Neural progenitor cell (in vitro differentiated cells): ENCODE measurements at regions not wholly inside any gene's neighbourhood (a gene's known extent, or its start where the extent isn't known, plus 50 kb on each side); places are given as distances from the start of the nearest gene placed in this dataset.

Experiments used
- DNase-seq: peaks from one replicate; pipeline ENCODE4 v3.0.0-alpha.2; 2016; ENCODE audit warnings: low spot score
- H2AFZ ChIP-seq: fragments of 200-600 bp; sonication (generic); replicated peaks from 2 replicates; pipeline ENCODE4 v1.6.1; 2016; ENCODE audit warnings: antibody characterized with exemption
- H3F3A ChIP-seq: fragments of 200-600 bp; sonication (generic); 2 replicates; pipeline ENCODE4 v1.6.1; 2016; ENCODE audit warnings: antibody characterized with exemption, low read depth
- H3K27ac ChIP-seq: fragments of 200-600 bp; sonication (generic); 2 replicates; pipeline ENCODE4 v1.5.1; 2016; ENCODE audit warnings: mild to moderate bottlenecking
- H3K27me3 ChIP-seq: fragments of 200-600 bp; sonication (generic); 2 replicates; pipeline ENCODE4 v1.6.1; 2016; ENCODE audit warnings: mild to moderate bottlenecking, moderate library complexity
- H3K36me3 ChIP-seq: fragments of 200-600 bp; sonication (generic); 2 replicates; pipeline ENCODE4 v1.5.1; 2016
- H3K4me1 ChIP-seq: fragments of 200-600 bp; sonication (generic); 2 replicates; pipeline ENCODE4 v1.6.1; 2016; ENCODE audit warnings: mixed run types
- H3K4me2 ChIP-seq: fragments of 200-600 bp; sonication (generic); 2 replicates; pipeline ENCODE4 v1.6.1; 2016
- H3K4me3 ChIP-seq: fragments of 200-600 bp; sonication (generic); 2 replicates; pipeline ENCODE4 v1.5.1; 2016
- H3K79me2 ChIP-seq: fragments of 200-600 bp; sonication (generic); 2 replicates; pipeline ENCODE4 v1.6.1; 2016; ENCODE audit warnings: low read depth
- H3K9ac ChIP-seq: fragments of 200-600 bp; sonication (generic); 2 replicates; pipeline ENCODE4 v1.6.1; 2016
- H3K9me3 ChIP-seq: fragments of 200-600 bp; sonication (generic); 2 replicates; pipeline ENCODE4 v1.5.1; 2016; ENCODE audit warnings: low read depth
- H4K20me1 ChIP-seq: fragments of 200-600 bp; sonication (generic); 2 replicates; pipeline ENCODE4 v1.6.1; 2016; ENCODE audit warnings: low read depth
- H3K27ac Mint-ChIP-seq: 3 replicates; pipeline ENCODE4 v1.8.0; 2021; ENCODE audit warnings: mixed read lengths
- H3K27me3 Mint-ChIP-seq: 2 replicates; pipeline ENCODE4 v1.8.0; 2022; ENCODE audit warnings: low read depth, mild to moderate bottlenecking, inconsistent platforms, moderate library complexity, mixed read lengths; ENCODE audit not compliant: insufficient read depth
- H3K36me3 Mint-ChIP-seq: 3 replicates; pipeline ENCODE4 v1.8.0; 2021; ENCODE audit warnings: mixed read lengths
- H3K4me1 Mint-ChIP-seq: 3 replicates; pipeline ENCODE4 v1.8.0; 2021; ENCODE audit warnings: mixed read lengths
- H3K4me3 Mint-ChIP-seq: 3 replicates; pipeline ENCODE4 v1.8.0; 2021; ENCODE audit warnings: mild to moderate bottlenecking, moderate library complexity, mixed read lengths
- H3K9me3 Mint-ChIP-seq: 3 replicates; pipeline ENCODE4 v1.8.0; 2020; ENCODE audit warnings: mixed read lengths
- CTCF ChIP-seq: fragments of 200-600 bp; sonication (generic); IDR thresholded peaks from 2 replicates; pipeline ENCODE4 v1.5.1; 2017; ENCODE audit warnings: antibody characterized with exemption, mild to moderate bottlenecking
- EZH2 ChIP-seq: fragments of 200-600 bp; sonication (generic); IDR thresholded peaks from 2 replicates; pipeline ENCODE4 v1.6.1; 2017; ENCODE audit warnings: antibody characterized with exemption, mild to moderate bottlenecking, moderate library complexity
- EZH2phosphoT487 ChIP-seq: fragments of 200-600 bp; sonication (generic); IDR thresholded peaks from 2 replicates; pipeline ENCODE4 v1.6.1; 2017; ENCODE audit warnings: antibody characterized with exemption

- no peak overlapping the region for H3K9ac ChIP-seq
- no peak overlapping the region for H3K27ac ChIP-seq
- H3K4me1 Mint-ChIP-seq: peaks cover 19% of the 10 kb centered on the region
- no peak for DNase-seq
- H3K9me3 Mint-ChIP-seq: peaks cover 13% of the 10 kb centered on the region
- peaks cover 8% of the 10 kb centered on the region for H3K27me3 Mint-ChIP-seq
- H2AFZ ChIP-seq: no peak overlapping the region
- no peaks in the 10 kb centered on the region for H3K36me3 Mint-ChIP-seq
- H3K4me3 Mint-ChIP-seq: no peak overlapping the region
- H3K4me3 ChIP-seq: no peak overlapping the region
- no peak for TF ChIP-seq EZH2
- no peak for TF ChIP-seq EZH2phosphoT487
- no peak for TF ChIP-seq CTCF
- H3K27ac Mint-ChIP-seq: no peak overlapping the region
- H3K4me2 ChIP-seq: no peak overlapping the region
- no peaks in the 10 kb centered on the region for H3K27me3 ChIP-seq
- no peaks in the 10 kb centered on the region for H3F3A ChIP-seq
- H3K9me3 ChIP-seq: no peaks in the 10 kb centered on the region
- no peaks in the 10 kb centered on the region for H3K36me3 ChIP-seq
- no peaks in the 10 kb centered on the region for H4K20me1 ChIP-seq
- H3K4me1 ChIP-seq: peaks cover 9% of the 10 kb centered on the region
- H3K79me2 ChIP-seq: no peaks in the 10 kb centered on the region
Observed at GRCh38 chr5:3530251-3530650, 65.4 kb upstream of the IRX1 start.

GRCh38 chr5:3526551-3527185 lies 69.0 kb upstream of the IRX1 start:
- Histone ChIP-seq H3K27me3 (no peaks in the 10 kb centered on the region), H4K20me1 (no peaks in the 10 kb centered on the region), H3K79me2 (no peaks in the 10 kb centered on the region), H3K9me3 (no peaks in the 10 kb centered on the region), H3K36me3 (no peaks in the 10 kb centered on the region), H3F3A (no peaks in the 10 kb centered on the region), H3K27ac (no peak overlapping the region), H3K4me3 (no peak overlapping the region), H2AFZ (no peak overlapping the region), H3K4me1 (peaks cover 9% of the 10 kb centered on the region), H3K9ac (no peak overlapping the region), H3K4me2 (no peak overlapping the region)
- H3K4me3 Mint-ChIP-seq: no peak overlapping the region
- H3K27ac Mint-ChIP-seq: no peak overlapping the region
- H3K27me3 Mint-ChIP-seq: peaks cover 12% of the 10 kb centered on the region
- TF ChIP-seq CTCF: no peak
- H3K9me3 Mint-ChIP-seq: peaks cover 6% of the 10 kb centered on the region
- H3K4me1 Mint-ChIP-seq: peaks cover 19% of the 10 kb centered on the region
- H3K36me3 Mint-ChIP-seq: no peaks in the 10 kb centered on the region
- DNase-seq: no peak

- Histone ChIP-seq H3K4me2 (no peak overlapping the region), H3K79me2 (no peaks in the 10 kb centered on the region), H3K9ac (no peak overlapping the region), H3K9me3 (no peaks in the 10 kb centered on the region), H2AFZ (no peak overlapping the region), H3K4me3 (no peak overlapping the region), H3K27me3 (no peaks in the 10 kb centered on the region), H3K4me1 (peaks cover 8% of the 10 kb centered on the region), H3K36me3 (no peaks in the 10 kb centered on the region), H3F3A (no peaks in the 10 kb centered on the region), H3K27ac (no peak overlapping the region), H4K20me1 (no peaks in the 10 kb centered on the region)
- Mint-ChIP-seq H3K9me3 (peaks cover 6% of the 10 kb centered on the region), H3K4me1 (peaks cover 16% of the 10 kb centered on the region), H3K27me3 (peaks cover 12% of the 10 kb centered on the region), H3K36me3 (no peaks in the 10 kb centered on the region), H3K4me3 (no peak overlapping the region), H3K27ac (no peak overlapping the region)
- no peak for DNase-seq
- TF ChIP-seq EZH2phosphoT487 (no peak), CTCF (no peak), EZH2 (no peak)
Observed at GRCh38 chr5:3522491-3522890, 73.1 kb upstream of the IRX1 start.
